ENCODE measurements at regions not wholly inside any gene's neighbourhood (a gene's known extent, or its start where the extent isn't known, plus 50 kb on each side); places are given as distances from the start of the nearest gene placed in this dataset.
"Not testable (repeated sequence)": the region's sequence is repeated elsewhere in the genome, so short reads cannot be mapped to it uniquely, and the experiment has no call there.

DNA sequence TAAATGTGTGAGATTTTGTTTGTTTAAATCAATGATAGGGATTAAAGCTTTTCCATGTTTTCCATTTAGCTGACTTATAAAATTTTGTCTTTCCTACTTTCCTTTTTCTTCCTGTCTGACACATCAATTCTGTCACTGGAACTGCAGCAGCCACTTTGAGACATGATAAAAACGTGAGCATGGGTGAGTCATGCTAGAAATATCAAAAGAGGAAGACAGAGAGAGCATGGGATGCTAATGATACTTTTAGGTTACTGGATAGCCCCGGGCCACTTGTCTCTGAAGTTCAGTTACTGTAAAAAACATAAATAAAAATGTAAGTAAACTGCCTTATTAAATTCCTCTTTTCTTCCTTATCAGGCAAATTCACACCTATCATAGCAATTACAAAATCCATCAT lies 1332.0 kb upstream of the PCDH20 start:
- no peaks in the 10 kb centered on the region; the same call in 1 of the 2 replicates for H3K4me1 ChIP-seq
- no peaks in the 10 kb centered on the region for H3K36me3 ChIP-seq
- no peaks in the 10 kb centered on the region for H3K27me3 ChIP-seq
- TF ChIP-seq, protein P1, sequence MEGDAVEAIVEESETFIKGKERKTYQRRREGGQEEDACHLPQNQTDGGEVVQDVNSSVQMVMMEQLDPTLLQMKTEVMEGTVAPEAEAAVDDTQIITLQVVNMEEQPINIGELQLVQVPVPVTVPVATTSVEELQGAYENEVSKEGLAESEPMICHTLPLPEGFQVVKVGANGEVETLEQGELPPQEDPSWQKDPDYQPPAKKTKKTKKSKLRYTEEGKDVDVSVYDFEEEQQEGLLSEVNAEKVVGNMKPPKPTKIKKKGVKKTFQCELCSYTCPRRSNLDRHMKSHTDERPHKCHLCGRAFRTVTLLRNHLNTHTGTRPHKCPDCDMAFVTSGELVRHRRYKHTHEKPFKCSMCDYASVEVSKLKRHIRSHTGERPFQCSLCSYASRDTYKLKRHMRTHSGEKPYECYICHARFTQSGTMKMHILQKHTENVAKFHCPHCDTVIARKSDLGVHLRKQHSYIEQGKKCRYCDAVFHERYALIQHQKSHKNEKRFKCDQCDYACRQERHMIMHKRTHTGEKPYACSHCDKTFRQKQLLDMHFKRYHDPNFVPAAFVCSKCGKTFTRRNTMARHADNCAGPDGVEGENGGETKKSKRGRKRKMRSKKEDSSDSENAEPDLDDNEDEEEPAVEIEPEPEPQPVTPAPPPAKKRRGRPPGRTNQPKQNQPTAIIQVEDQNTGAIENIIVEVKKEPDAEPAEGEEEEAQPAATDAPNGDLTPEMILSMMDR (IDR thresholded peaks at IDR 0.05; ENCODE audit: low read depth, low read length), result no peak
- H3K9me3 ChIP-seq, result no peaks in the 10 kb centered on the region
- no peak overlapping the region for H3K4me3 ChIP-seq (ENCODE audit: low read depth, low read length)
- DNase-seq, result peak; percentile 61

DNA sequence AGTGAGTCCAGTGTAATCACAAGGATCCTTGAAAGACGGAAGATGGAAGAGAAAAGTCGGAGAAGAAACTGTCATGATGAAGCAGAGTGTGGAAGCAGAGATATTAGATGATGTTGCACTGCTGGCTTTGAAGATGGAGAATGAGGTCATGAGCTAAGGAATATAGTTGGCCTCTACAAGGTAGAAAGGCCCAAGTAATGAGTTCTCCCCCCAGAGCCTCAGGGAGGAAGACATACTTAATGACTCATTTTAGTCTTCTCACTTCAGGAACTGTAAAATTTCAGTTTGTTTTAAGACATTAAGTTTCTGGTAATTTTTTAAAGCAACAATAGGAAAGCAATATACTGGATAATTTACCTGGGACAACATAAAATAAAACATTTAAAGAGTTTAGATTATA lies 1331.5 kb upstream of the PCDH20 start:
- Histone ChIP-seq H3K4me1 (no peaks in the 10 kb centered on the region; the same call in 1 of the 2 replicates), H3K27me3 (no peaks in the 10 kb centered on the region), H3K9me3 (no peaks in the 10 kb centered on the region), H3K36me3 (no peaks in the 10 kb centered on the region), H3K4me3 (ENCODE audit: low read depth, low read length) (no peak overlapping the region)
- TF ChIP-seq, protein P1 (IDR thresholded peaks at IDR 0.05; ENCODE audit: low read depth, low read length), result no peak
- DNase-seq, result no peak

DNA sequence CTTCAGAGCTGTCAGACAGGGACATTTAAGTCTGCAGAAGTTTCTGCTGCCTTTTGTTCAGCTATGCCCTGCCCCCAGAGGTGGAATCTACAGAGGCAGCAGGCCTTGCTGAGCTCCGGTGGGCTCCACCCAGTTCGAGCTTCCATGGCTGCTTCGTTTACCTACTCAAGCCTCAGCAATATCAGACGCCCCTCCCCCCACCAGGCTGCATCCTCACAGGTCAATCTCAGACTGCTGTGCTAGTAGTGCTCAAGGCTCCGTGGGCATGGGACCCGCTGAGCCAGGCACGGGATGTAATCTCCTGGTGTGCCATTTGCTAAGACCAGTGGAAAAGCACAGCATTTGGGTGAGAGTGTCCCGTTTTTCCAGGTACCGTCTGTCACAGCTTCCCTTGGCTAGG lies 1314.1 kb upstream of the PCDH20 start:
- not testable (repeated sequence) for H3K36me3 ChIP-seq; H3K4me3 ChIP-seq (ENCODE audit: low read depth, low read length); DNase-seq; H3K4me1 ChIP-seq; H3K9me3 ChIP-seq; H3K27me3 ChIP-seq

DNA sequence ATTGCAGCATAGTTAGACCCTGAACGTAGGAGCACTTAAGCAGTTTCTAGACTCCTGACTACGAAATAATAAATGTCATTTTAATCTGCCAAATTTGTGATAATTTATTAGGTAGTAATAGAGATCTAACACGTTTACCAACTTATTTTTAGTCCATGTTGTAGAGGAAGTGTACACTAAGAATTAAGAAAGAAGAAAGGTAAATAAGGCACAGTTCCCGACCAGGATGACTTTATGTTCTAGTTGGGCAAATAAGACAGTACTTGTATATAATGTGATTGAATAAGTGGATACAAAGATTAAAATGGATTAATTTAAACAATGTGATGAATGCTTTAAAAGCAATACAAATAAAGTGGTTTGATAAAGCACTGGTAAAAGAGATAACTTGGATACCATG lies 1306.2 kb upstream of the PCDH20 start:
- H3K36me3 ChIP-seq, result no peaks in the 10 kb centered on the region
- no peaks in the 10 kb centered on the region for H3K9me3 ChIP-seq
- no peak for DNase-seq
- no peaks in the 10 kb centered on the region for H3K4me1 ChIP-seq
- TF ChIP-seq, protein P1 (IDR thresholded peaks at IDR 0.05; ENCODE audit: low read depth, low read length), result no peak
- no peak overlapping the region for H3K4me3 ChIP-seq (ENCODE audit: low read depth, low read length)
- no peaks in the 10 kb centered on the region for H3K27me3 ChIP-seq

DNA sequence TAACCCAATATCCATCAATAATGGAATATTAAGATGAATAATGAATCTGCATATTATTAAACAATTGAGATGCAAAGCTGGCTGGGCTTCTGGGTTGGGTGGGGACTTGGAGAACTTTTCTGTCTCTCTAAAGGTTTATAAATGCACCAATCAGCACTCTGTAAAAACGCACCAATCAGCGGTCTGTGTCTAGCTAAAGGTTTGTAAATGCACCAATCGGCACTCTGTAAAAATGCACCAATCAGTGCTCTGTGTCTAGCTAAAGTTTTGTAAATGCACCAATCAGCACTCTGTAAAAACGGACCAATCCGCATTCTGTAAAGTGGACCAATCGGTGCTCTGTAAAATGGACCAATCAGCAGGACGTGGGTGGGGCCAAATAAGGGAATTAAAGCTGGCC lies 1296.3 kb upstream of the PCDH20 start:
- not testable (repeated sequence) for H3K9me3 ChIP-seq; H3K36me3 ChIP-seq; H3K27me3 ChIP-seq; H3K4me3 ChIP-seq (ENCODE audit: low read depth, low read length); DNase-seq; H3K4me1 ChIP-seq

DNA sequence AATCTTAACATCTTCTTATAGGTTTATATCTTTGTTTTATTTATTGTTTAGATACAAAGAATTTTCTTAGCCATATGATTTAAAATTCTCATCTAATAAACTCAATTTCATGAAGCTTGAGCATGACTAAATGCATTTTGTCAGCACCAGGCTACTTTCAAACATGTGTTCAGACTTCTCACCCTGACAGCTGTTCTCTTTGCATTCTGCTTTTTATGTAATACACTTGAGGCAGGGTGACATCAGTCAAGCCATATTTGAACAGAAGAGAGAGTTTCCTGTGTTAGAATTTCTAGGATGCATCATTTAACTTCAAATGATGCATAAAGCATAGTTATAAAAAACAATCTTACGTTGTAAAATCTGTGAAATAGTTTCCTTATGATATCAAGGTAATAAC lies 1295.1 kb upstream of the PCDH20 start:
- Histone ChIP-seq H3K9me3 (no peaks in the 10 kb centered on the region), H3K4me3 (ENCODE audit: low read depth, low read length) (no peak overlapping the region), H3K27me3 (no peaks in the 10 kb centered on the region), H3K4me1 (no peaks in the 10 kb centered on the region), H3K36me3 (no peaks in the 10 kb centered on the region)
- DNase-seq, result no peak
- TF ChIP-seq, protein P1 (IDR thresholded peaks at IDR 0.05; ENCODE audit: low read depth, low read length), result no peak

DNA sequence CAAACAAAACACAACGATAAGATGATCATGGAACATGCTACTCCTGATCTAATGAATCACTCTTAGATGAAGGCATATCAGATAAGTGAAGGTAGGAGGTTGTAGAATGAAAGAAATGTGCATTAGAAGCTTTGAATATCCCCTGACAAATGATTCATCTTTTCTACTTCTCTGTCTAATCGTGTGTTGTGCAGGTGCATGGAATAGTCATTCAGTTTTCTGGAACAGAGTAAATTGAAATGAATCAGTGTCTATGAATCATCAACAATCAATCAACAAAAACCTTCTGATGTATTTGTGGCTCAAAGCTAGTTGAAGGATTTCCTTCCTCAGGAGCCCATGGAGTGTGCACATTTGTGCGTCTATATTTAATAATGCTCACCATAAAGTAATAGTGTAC lies 1290.4 kb upstream of the PCDH20 start:
- H3K9me3 ChIP-seq, result no peaks in the 10 kb centered on the region
- no peak overlapping the region for H3K4me3 ChIP-seq (ENCODE audit: low read depth, low read length)
- no peaks in the 10 kb centered on the region for H3K27me3 ChIP-seq
- H3K4me1 ChIP-seq, result no peaks in the 10 kb centered on the region
- DNase-seq, result no peak
- TF ChIP-seq, protein P1 (IDR thresholded peaks at IDR 0.05; ENCODE audit: low read depth, low read length), result no peak
- H3K36me3 ChIP-seq, result no peaks in the 10 kb centered on the region

Measured in BE2C (cell line).